GM18873 (cell line): ENCODE measurements at regions not wholly inside any gene's neighbourhood (a gene's known extent, or its start where the extent isn't known, plus 50 kb on each side); places are given as distances from the start of the nearest gene placed in this dataset.

Experiments used
- ATAC-seq: cut with Tn5 transposase; IDR thresholded peaks from one replicate; pipeline ENCODE4 v1.9.1; 2021; ENCODE audit warnings: mild to moderate bottlenecking, moderate library complexity, moderate number of reproducible peaks; ENCODE audit not compliant: unreplicated experiment, low FRiP score

GRCh38 chr6:126792340-126793085 lies 326.0 kb upstream of the RSPO3 start:
- no peak for ATAC-seq

DNA sequence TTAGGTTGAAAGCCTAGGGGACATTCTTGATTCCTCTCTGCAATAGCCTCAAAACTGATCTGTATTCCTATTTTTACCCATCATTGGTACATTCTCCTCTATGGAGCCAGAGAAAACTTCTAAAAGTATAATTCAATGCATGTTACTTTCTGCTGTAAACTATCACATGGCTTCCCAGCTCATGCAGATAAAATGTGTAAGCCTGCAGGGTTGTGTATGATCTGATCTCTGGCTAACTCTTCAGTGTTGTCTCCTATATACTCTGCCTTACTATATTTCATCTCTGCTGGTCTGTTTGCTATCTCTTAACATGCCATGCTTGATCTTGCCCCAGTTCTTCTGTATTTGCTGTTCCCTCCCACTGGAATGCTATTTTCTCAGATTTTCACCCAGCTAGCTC lies 323.3 kb upstream of the RSPO3 start:
- ATAC-seq: no peak

GRCh38 chr6:126797981-126798380 lies 320.5 kb upstream of the RSPO3 start:
- no peak for ATAC-seq

GRCh38 chr6:126803769-126804168 lies 314.7 kb upstream of the RSPO3 start:
- no peak for ATAC-seq

DNA sequence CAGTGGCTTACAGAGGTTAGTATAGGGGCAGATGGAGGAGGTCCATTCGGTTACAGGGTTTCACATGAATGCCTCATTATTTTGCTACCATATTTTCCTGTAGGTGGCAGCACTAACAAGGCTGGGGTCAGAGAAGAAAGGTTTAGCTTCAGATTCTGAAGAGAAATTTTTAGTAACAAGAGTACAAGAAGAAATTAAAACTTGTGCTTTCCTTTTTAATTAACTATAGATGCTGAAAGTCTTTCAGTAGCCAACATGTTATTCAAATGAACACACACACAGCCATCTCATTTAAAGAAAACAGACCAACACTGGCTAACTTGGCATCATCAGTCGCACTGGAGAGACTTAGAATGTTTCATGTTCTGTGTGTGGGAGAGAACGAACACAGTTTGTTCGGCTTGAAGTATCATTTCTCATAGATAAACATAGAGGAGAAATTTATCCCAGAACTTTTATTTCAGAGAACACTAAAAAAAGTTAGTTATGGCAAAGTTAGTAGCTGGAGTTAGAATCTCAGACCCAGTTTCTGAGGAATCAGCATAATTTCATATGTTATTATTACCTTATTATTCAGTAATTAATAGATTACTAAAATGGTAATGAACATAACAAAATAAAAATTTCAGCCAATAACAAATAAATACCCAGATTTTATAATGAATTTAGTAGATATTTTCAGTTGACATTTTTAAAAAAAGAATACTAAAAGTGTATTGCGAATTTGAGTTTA lies 314.0 kb upstream of the RSPO3 start:
- ATAC-seq: peak; percentile 74

GRCh38 chr6:126805861-126806260 lies 312.6 kb upstream of the RSPO3 start:
- ATAC-seq: no peak

GRCh38 chr6:126807876-126808275 lies 310.6 kb upstream of the RSPO3 start:
- no peak for ATAC-seq

DNA sequence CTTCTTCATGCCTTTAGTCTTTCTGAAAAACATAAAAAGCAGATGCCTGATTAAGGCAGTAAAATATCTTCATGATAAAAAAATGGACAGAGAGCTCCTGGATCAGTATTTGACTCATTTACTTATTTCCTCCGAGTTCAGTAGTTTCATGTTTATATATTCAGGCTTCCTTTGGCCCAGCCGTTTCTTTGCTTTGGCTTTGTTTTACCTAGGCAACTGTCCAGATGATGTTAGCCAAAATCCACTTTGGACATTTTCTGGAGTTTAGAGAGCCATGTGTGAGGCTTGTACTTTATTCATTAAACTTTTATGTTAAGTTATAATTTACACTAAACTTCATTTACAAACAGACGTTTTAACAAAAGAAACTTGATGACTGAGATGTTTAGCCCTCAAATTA lies 307.1 kb upstream of the RSPO3 start:
- no peak for ATAC-seq

DNA sequence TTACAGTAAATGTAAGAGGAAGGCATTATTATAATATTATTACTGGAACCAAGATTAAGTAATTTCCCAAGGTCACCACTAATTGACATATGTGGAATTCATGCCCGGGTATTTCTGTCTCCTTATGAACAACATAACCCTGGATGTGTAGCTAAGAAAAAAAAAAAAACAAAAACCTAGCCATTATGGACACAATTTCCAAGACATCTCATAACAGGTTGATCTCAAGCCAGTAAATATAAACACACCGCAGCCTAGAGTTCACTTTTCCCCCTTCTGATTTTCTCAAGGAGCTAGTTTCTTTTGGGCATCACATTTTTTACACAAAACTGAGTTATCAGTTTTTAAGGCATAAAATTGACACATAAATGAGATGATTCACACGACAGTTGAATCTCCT lies 306.5 kb upstream of the RSPO3 start:
- no peak for ATAC-seq

DNA sequence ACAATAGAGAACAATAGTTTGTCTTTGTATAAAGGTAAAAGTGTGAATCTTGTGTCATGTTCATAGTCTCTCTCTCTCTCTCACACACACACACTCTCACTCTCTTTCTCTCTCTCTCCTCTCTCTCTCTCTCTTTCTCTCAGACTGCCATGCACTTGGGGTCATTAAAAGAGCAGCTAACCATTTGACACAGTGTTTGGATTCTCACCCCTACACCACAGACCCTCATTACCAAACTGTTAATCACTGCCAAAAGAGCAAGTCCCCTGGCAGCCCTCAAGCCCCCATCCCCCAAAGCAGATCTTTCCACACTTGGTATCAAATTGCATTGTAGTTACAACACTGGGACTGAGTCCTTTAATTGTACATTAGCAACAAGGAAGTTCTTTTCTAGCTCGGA lies 305.8 kb upstream of the RSPO3 start:
- ATAC-seq: no peak

DNA sequence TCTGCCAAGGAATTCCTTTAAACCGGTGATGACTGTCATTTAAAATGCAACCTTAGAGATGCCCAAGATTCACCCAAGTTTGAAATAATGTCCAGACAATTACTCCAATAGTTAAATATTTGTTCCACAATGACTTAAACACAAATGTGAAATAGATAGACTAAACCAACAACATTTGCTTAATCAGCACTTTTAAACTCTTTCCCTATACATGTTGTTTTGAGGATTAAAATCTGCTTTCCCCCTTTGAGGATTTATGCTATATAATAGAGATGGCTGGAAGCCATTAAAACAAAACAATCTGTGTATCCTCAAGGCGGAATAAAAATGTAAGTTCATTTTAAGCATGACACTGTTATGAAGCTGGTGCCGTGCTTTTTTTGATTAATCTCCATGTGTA lies 297.8 kb upstream of the RSPO3 start:
- ATAC-seq: no peak

DNA sequence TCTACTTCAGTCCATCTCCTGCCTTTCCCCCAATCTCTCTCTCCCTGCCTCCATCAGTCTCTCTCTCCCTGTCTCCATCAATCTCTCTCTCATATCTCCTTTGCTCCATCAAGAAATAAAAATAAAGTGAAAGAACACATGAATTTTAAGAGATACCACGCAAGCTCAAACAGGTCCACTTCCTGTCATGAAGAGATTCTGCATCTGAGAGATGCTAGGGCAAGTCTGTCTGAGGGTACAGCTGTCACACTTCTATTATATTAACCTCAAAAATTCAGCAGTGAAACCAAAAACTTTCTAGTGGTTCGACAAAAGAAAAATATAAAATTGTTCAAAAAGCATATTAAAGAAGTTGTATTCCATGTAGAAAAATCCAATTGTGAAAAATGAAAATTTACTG lies 296.8 kb upstream of the RSPO3 start:
- no peak for ATAC-seq

- no peak for ATAC-seq
These were observed 294.2 kb upstream of the RSPO3 start for GRCh38 chr6:126824226-126824625.

DNA sequence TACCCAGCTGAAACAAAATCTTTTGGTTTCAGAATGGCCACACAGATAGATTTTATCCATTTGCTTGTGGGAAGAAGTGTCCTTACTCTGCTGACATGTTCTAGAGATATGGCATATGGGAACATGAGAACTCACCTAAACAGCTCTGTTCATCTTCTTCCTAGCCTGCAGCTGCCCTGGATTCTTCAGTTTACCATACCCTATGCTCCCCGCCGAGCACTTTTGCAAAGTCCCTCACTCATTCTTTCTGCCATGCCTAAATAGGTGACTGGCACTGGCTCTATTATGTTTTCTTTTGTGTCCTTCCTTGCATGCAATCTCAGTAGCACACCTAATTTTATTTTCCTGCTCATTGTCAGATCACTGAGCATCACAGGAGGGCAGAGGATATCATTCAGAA lies 293.7 kb upstream of the RSPO3 start:
- ATAC-seq: no peak

- ATAC-seq: no peak
These were observed 292.2 kb upstream of the RSPO3 start for GRCh38 chr6:126826166-126826714.

- ATAC-seq: no peak
These were observed 287.0 kb upstream of the RSPO3 start for GRCh38 chr6:126831461-126831860.

- ATAC-seq: no peak
These were observed 275.7 kb upstream of the RSPO3 start for GRCh38 chr6:126842769-126843168.

DNA sequence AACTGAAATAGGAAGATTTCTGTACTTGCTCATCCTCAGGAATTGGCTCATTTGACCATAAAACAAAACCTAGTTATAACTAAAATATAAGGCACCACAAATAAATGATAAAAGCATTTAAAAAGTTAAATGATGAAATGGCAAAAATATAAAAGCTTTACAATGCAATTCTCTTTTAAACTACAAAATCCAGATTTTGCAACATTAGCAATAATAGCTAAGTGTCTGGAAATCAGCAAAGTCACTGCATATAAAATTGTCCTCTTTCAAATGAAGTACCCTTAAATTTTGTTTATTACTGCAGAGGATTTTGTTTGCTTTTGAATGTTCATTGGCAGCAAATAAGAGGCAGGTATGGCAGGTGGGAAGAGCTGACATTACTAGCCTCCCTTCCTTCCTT lies 270.4 kb upstream of the RSPO3 start:
- no peak for ATAC-seq

DNA sequence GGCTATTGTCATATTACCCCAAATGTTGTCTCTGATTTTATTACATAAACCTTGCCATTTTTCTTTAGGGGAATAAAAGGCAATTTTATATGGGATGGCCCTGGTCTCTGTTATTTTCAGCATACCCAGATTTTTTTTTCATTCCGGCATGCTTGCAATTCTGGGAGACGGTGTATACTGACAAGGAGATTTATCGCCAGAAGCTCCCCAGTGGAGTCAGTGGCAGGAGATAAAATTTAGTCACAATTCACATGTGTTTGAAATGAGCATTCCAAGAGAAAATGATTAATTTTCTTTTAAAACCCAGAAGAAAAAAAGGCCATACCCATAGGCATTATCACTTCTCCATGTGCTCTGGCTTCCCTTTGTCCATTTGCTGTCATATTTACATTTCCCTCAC lies 250.8 kb upstream of the RSPO3 start:
- ATAC-seq: no peak

DNA sequence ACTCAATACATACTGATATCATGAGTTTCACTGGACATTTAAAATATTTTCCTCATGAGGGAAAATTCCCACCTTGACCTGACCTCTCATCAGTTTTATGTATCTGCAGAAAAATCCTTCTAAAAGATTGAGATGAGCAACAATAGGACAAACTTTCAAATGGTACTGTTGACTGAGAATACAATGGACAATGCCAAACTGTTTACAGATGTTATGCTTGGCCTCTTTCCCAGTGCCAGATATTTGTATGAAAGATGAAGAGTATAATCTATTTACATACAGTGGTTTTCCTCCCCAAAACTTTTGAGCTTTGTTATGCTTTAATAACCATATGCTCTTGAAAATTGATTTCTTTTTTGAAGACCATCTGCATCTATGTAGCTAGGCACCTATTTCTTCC lies 245.1 kb upstream of the RSPO3 start:
- ATAC-seq: no peak

DNA sequence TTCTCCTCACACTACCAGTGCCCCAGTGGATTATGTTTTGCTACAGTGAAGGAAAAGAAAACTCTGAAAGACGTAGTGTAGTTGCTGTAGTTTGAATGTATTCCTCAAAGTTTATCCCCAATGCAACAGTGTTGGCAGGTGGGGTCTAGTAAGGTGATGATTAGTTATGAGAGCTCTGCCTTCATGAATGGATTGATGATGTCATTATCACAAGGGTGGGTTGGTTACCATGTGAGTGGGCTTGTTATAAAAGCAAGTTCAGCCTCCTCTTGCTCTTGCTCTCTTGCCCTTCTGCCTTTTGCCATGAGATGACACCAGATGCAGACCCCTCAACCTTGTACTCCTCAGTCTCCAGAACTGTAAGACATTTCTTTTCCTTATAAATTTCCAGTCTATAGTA lies 244.7 kb upstream of the RSPO3 start:
- no peak for ATAC-seq

DNA sequence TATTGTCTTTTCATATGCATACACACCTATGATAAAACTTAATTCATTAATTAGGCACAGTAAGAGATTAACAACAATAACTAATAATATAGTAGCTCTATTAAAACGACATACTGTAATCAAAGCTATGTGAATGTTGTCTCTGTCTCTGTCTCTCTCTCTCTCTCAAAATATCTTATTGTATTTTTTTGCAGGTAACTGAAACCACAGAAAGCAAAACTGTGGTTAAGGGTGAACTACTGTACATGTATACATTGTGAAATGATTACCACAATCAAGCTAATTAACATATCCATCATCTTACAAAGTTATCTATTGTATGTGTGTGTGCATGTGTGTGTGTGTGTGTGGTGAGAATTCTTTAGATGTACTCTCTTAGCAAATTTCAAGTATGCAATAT lies 242.0 kb upstream of the RSPO3 start:
- no peak for ATAC-seq
